GM19395 (cell line): ENCODE measurements at regions not wholly inside any gene's neighbourhood (a gene's known extent, or its start where the extent isn't known, plus 50 kb on each side); places are given as distances from the start of the nearest gene placed in this dataset.
"Not testable (repeated sequence)": the region's sequence is repeated elsewhere in the genome, so short reads cannot be mapped to it uniquely, and the experiment has no call there.

Experiments
- ATAC-seq: cut with Tn5 transposase; IDR thresholded peaks from one replicate; pipeline ENCODE4 v1.9.1; 2021; ENCODE audit warnings: mild to moderate bottlenecking, moderate library complexity; ENCODE audit not compliant: unreplicated experiment

DNA sequence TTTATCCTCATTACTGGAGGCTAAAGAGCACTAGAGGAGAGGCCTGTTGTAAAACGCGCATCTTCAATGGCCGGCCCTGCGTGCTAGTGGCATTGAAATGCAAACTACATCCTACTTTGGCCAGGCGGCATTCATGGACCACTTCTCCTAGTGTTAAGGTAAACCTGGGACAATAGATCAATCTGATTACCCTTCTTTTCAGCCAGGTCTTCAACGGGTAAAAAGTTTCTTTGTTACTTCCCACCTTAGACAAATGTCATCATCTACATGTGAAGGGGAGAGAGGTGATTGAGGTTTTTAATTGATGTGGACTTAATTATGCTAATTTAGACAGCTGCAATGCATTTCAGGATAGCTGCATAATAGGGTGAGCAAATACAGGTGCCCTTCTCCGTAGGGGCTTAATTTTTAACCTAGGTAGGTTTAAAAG lies 628.0 kb downstream of the ZEB2 start:
- ATAC-seq, result no peak

GRCh38 chr2:143890798-143891197 lies 629.1 kb downstream of the ZEB2 start:
- ATAC-seq, result no peak

DNA sequence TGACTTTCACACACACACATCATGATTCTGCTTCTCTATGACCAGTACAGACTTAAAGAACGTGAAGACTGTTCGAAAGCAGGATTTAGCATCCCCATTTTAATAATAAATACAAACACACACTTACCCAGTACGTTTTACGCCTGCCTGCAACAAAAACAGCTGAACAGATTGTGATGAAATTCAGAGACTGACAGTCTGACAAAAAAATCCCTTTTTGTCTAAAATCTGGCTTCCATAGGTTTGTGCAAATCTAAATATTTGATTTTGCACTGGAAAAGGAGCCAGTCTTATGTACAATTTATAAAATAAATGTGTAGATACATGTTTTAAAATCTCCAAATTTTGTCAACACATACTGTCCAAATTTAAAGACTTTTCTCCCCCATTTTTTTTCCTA lies 630.7 kb downstream of the ZEB2 start:
- ATAC-seq, result no peak

DNA sequence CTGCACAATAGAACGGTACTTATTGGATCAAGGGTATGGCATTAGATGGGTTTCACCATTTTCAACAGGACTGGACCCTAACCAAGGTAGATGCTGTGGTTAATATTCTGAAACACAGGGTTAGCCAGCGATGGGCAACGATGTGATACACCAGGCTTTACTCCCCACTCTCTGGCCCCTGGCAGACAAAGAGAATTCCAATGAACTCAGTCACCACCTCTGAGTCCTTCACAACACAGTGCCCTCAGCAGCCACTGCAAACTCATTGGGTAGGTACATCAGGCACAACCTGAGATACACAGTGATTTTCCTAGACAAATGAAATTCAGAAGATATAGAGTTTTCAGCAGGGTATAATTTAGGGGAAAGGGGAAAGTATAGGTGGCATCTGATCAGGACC lies 634.5 kb downstream of the ZEB2 start:
- no peak for ATAC-seq

DNA sequence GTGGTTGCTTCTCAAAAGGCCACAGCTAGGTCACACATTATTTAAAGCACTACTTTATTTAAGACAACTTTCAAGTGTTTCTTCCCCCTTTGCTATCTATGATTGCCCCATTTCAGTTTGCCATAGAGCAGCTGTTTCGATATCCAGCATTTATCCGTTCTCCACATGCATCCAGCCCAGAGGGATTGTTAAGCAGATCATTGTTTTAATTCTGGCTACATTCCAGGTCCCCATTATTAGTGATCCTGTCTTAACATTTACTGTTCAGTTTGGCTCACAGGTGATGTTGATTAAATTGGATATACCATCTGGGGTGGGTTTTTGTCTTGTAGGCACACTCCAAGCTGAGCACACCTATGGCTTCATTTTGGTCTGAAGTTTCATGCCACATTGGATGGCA lies 638.7 kb downstream of the ZEB2 start:
- ATAC-seq, result no peak

DNA sequence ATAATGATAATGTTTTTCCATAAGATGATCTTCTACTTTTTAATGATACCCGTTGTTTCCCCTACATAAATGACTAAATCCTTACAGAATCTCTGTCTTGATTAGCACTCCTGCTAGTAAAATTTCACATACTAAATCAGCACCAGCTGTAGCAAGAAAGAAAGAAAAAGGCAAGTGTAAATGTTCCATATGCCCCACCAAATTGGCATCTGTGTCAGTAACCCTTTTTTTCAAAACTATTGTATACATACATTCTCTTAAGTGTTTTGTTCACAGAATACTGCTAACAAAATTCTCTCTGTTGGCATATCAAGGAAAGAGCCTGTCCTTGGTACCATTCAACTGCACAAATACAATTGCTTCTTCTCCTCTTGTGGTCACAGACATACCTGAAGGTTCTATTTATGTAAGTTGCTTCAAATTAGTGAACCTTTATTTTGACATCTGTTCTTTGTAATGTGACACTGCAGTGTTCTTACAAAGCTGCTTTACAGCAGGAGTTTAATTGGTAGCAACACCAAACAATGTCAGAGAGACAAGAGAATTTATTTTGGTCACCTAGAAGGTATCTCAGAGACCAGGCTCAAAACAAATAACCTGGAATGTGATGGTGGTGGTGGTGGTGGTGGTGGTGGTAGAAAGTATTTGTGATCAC lies 641.9 kb downstream of the ZEB2 start:
- no peak for ATAC-seq

- ATAC-seq, result no peak
Measured at GRCh38 chr2:143877056-143877455, 642.9 kb downstream of the ZEB2 start.

DNA sequence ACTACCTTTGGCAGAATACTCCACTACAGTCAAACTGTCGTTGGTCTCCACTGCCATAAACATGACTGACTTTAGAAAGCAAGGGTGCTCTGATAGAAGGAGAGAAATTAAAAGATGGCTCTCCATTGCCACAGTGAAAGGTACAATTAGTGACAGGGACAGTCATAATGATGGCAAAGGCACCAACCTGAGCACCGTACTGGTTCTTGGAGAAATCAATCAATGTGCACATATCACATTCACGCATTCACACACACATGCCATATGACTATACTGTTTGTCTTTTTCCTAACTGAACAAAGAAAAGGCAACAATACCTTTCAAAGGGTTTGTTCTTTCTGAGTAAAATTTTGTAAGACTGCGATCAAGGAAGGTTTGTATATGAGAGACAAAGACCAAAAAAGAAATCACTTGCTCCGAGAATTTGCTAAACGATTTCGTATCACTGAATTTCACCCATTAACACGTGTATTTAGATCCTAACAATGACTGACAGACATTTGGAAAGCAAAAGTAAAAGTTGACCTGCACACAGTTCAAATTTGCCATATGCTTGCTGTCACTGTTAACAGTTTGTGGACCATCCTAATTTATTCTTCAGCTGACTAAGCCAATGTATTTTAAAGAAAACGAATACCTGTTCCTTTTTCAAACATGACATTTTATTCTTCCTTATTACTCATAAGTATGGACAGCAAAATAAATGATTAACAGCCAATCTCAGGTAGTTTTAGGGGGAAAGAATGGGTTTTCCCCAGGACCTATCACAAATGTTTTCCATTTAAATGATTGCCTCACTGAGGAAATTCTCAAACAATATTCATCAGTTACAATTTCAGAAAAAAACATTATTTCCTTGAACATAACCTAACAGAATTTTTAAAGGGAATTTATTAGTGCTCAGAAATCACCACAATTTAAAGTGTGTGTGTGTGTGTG lies 644.4 kb downstream of the ZEB2 start:
- ATAC-seq, result no peak

- no peak for ATAC-seq
Measured at GRCh38 chr2:143873886-143874285, 646.0 kb downstream of the ZEB2 start.

GRCh38 chr2:143870696-143871095 lies 649.2 kb downstream of the ZEB2 start:
- no peak for ATAC-seq

DNA sequence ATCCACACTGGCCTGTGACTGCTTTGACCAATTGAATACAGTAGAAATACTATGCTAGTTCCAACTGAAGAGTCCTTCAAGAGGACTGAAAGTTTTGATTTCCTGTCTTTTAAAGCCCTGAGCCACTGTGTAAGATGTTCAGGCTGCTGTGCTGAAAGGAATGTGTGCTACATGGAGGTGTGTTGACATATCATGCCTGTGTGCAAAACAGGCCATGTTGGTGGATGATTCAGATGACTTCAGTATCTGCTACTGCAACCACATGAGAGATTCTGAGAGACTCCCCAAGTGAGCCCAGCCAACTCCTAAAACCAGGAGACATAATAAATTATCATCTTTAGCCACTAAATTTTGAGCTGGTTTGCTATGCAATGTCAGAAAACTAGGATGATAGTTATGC lies 662.9 kb downstream of the ZEB2 start:
- no peak for ATAC-seq

GRCh38 chr2:143852759-143853158 lies 667.2 kb downstream of the ZEB2 start:
- no peak for ATAC-seq

- no peak for ATAC-seq
Measured at GRCh38 chr2:143850084-143850483, 669.8 kb downstream of the ZEB2 start.

DNA sequence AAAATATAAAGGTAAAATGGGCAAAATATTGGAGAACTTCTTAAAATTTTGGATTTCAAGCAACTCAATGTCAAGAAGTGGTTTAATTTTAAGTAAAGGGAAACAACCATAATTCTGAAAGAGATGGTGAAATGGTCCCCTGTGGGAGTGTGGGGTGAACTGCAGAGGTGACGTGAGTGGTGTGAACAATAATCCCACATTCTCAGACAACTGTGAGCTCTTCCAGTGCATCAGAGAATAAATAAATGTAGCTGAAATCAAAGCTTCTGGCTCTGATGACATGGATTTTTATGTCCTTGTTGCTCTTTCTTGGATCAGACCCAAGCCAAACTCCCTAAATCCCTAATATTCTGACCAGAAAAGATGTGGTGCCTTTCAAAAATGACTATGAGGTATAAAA lies 672.7 kb downstream of the ZEB2 start:
- no peak for ATAC-seq

GRCh38 chr2:143844986-143845385 lies 674.9 kb downstream of the ZEB2 start:
- ATAC-seq, result no peak

- ATAC-seq, result no peak
Measured at GRCh38 chr2:143843686-143844085, 676.2 kb downstream of the ZEB2 start.

DNA sequence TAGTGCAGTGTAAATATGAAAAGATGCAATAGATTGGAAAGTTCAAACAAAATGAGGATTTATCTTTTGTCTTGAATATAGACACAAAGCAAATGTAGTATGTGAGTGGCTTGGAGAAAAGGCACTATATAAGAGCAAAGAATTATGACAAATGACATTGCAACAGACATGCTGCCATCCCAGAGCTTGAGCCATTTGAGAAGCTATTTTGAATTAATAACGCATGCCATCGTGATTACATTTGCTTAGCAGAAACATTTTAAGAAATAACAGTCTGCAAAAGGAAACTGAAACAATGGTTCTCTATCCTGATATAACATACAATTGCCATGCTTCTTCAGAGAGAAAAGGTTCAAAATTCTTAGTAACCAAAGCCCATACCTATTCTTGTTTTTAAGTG lies 677.1 kb downstream of the ZEB2 start:
- ATAC-seq, result no peak

- no peak for ATAC-seq
Measured at GRCh38 chr2:143841935-143842334, 678.0 kb downstream of the ZEB2 start.

- ATAC-seq, result no peak
Measured at GRCh38 chr2:143840601-143841000, 679.3 kb downstream of the ZEB2 start.

DNA sequence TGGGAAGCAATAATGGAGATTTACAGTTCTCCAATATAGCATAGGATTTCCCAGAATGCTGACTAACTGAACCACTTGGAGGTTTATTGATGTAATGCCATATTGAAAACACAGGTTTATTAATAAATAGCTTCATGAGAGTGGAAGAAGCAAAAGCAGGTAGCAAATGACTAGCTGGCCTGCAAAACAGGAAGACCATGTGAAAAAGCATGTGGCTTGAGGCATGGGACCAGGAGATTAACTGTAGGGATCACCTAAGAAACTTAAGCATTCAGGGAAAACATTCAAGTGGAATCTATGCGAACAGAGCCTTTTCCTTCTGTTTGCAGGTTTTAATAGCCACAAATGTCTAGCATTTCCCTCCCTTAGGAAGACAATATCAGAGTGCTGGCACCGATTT lies 679.7 kb downstream of the ZEB2 start:
- ATAC-seq, result no peak

GRCh38 chr2:143839456-143839855 lies 680.5 kb downstream of the ZEB2 start:
- no peak for ATAC-seq

GRCh38 chr2:143837055-143837454 lies 682.9 kb downstream of the ZEB2 start:
- ATAC-seq, result not testable (repeated sequence)
